ENCODE measurements at regions not wholly inside any gene's neighbourhood (a gene's known extent, or its start where the extent isn't known, plus 50 kb on each side); places are given as distances from the start of the nearest gene placed in this dataset.

DNA sequence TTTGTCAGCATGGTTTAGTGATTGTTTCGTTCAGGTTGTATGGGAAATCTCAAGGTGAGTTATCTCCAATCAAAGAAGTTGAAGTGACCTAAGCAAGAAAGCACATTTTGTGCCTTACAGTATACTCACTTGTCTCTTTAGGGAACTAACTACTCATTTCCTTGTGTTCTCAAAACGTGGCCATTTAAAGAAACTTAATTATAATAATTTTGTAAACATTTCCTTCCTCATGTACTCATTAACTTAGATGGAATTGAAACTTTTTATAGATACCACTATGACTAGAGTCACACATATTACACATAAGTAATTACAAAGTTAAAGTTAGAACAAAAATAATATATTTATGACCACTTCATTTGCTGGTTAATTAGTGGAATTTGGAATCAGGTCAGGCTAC, 552.6 kb downstream of the MRPL39 start:
- Histone ChIP-seq H4K20me1 (ENCODE audit: insufficient read depth, low read length) (no peaks in the 10 kb centered on the region), H3K27ac (ENCODE audit: low read depth, low read length) (no peak overlapping the region), H3K4me1 (ENCODE audit: insufficient read depth, low read length) (no peaks in the 10 kb centered on the region), H3K79me2 (ENCODE audit: insufficient read depth, low read length) (no peaks in the 10 kb centered on the region), H3K4me3 (ENCODE audit: insufficient read depth, low read length) (no peak overlapping the region), H3K27me3 (ENCODE audit: insufficient read depth, low read length) (no peaks in the 10 kb centered on the region), H3K4me2 (ENCODE audit: insufficient read depth, low read length) (no peak overlapping the region), H2AFZ (ENCODE audit: low read length) (no peak overlapping the region), H3K9me3 (ENCODE audit: low read depth, low read length) (no peaks in the 10 kb centered on the region), H3K36me3 (ENCODE audit: insufficient read depth, low read length) (no peaks in the 10 kb centered on the region)
- TF ChIP-seq, protein P1, sequence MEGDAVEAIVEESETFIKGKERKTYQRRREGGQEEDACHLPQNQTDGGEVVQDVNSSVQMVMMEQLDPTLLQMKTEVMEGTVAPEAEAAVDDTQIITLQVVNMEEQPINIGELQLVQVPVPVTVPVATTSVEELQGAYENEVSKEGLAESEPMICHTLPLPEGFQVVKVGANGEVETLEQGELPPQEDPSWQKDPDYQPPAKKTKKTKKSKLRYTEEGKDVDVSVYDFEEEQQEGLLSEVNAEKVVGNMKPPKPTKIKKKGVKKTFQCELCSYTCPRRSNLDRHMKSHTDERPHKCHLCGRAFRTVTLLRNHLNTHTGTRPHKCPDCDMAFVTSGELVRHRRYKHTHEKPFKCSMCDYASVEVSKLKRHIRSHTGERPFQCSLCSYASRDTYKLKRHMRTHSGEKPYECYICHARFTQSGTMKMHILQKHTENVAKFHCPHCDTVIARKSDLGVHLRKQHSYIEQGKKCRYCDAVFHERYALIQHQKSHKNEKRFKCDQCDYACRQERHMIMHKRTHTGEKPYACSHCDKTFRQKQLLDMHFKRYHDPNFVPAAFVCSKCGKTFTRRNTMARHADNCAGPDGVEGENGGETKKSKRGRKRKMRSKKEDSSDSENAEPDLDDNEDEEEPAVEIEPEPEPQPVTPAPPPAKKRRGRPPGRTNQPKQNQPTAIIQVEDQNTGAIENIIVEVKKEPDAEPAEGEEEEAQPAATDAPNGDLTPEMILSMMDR (IDR thresholded peaks at IDR 0.05; ENCODE audit: extremely low read depth, low read depth, low read length), result no peak
- DNase-seq (ENCODE audit: insufficient read length, low spot score, missing footprints), result no peak

DNA sequence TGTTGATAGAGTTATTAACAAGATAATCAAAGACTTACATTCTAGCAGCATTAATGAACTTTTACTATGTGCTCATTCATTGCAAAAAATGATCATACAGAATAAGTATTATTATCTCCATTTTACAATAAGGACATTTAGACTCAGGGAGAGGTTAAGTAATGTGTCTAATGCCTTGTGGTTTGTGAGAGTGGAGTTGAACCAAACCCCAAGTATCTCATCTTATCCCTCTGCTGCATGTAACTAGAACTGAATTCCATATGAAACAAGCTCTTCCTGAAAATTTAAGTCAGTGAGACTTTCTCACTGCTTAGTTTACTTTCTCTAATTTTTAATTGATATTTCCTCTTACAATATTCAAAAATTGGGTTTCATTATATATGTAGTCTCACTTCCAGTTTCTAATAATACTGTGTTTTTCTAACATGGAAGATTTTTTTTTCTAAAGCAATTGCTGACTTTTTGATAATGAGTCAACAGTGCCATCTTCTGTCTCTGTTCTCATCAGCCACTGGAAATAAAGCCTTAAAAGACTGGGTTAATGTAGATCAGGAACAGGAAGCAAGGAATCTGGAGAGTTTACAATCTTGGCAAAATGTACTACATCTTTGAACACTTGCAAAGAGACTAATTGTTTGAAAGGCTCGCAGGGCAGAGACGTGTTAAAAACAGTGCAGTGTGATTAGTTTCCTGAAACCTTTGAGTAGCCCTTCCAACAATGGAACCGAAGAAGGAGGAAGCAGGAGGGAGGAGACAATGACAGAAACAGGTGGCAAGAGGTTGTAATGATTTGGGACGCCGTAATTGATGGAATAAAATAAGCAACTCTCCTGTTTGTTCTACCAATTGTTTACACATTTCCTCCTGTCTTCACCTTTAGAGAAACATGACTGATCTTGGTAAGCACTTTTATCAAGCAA, 567.6 kb downstream of the MRPL39 start:
- no peak for DNase-seq (ENCODE audit: insufficient read length, low spot score, missing footprints)

DNA sequence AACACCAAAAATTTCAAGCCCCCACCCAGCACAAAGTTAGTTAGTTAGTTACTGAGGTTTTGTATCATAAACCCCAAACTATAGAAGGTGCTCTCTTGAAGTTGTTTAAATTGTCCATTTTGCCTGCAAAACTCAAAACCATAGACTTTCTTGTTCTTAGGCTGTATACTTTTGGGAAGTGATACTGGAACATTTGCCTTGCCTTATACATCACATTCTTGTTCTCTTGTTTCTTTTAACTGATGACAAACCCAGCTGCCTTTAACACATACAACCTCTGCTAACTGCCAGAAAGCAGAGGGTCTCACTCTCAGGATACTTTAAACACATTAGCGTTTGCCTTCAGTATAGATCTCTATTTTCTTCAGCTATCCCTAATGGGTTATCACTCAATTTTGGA, 570.5 kb downstream of the MRPL39 start:
- Histone ChIP-seq H3K36me3 (ENCODE audit: insufficient read depth, low read length) (no peaks in the 10 kb centered on the region), H3K4me1 (ENCODE audit: insufficient read depth, low read length) (no peaks in the 10 kb centered on the region), H3K27me3 (ENCODE audit: insufficient read depth, low read length) (no peaks in the 10 kb centered on the region), H3K27ac (ENCODE audit: low read depth, low read length) (no peak overlapping the region), H3K79me2 (ENCODE audit: insufficient read depth, low read length) (no peaks in the 10 kb centered on the region), H3K4me2 (ENCODE audit: insufficient read depth, low read length) (no peak overlapping the region), H3K9me3 (ENCODE audit: low read depth, low read length) (no peaks in the 10 kb centered on the region), H4K20me1 (ENCODE audit: insufficient read depth, low read length) (no peaks in the 10 kb centered on the region), H3K4me3 (ENCODE audit: insufficient read depth, low read length) (no peak overlapping the region), H2AFZ (ENCODE audit: low read length) (no peak overlapping the region)
- no peak for DNase-seq (ENCODE audit: insufficient read length, low spot score, missing footprints)
- TF ChIP-seq, protein P1 (IDR thresholded peaks at IDR 0.05; ENCODE audit: extremely low read depth, low read depth, low read length), result no peak

More for the DNA sequence above, 567.6 kb downstream of the MRPL39 start:
- Histone ChIP-seq H3K4me2 (ENCODE audit: insufficient read depth, low read length) (no peak overlapping the region), H4K20me1 (ENCODE audit: insufficient read depth, low read length) (no peaks in the 10 kb centered on the region), H3K27me3 (ENCODE audit: insufficient read depth, low read length) (no peaks in the 10 kb centered on the region), H3K36me3 (ENCODE audit: insufficient read depth, low read length) (no peaks in the 10 kb centered on the region), H3K27ac (ENCODE audit: low read depth, low read length) (no peak overlapping the region), H3K4me3 (ENCODE audit: insufficient read depth, low read length) (no peak overlapping the region), H2AFZ (ENCODE audit: low read length) (no peak overlapping the region), H3K79me2 (ENCODE audit: insufficient read depth, low read length) (no peaks in the 10 kb centered on the region), H3K9me3 (ENCODE audit: low read depth, low read length) (no peaks in the 10 kb centered on the region), H3K4me1 (ENCODE audit: insufficient read depth, low read length) (no peaks in the 10 kb centered on the region)
- TF ChIP-seq, protein P1 (IDR thresholded peaks at IDR 0.05; ENCODE audit: extremely low read depth, low read depth, low read length), result no peak

DNA sequence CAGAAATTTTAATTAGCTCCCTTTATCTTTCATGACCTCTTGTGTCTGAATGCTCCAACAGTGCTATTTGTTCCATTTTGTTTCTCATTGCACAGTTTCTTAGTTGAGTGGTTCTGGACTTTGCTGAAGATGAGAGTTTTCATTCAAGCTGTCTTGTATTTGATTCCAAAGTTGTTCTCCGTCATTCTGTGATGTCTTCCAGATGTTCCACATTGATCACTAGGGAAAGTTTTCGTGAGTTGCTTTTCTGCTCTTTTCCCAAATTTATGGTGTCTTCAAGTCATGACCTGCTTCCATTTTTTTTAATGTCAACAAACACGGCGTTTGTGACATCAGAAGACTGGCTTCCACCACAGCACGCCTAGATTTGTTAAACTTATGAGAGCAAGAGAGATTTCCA, 575.5 kb downstream of the MRPL39 start:
- no peaks in the 10 kb centered on the region for H3K79me2 ChIP-seq (ENCODE audit: insufficient read depth, low read length)
- DNase-seq (ENCODE audit: insufficient read length, low spot score, missing footprints), result no peak
- TF ChIP-seq, protein P1 (IDR thresholded peaks at IDR 0.05; ENCODE audit: extremely low read depth, low read depth, low read length), result no peak

More for the DNA sequence above, 575.5 kb downstream of the MRPL39 start:
- H3K4me3 ChIP-seq (ENCODE audit: insufficient read depth, low read length), result no peak overlapping the region
- H3K9me3 ChIP-seq (ENCODE audit: low read depth, low read length), result no peaks in the 10 kb centered on the region
- H3K27me3 ChIP-seq (ENCODE audit: insufficient read depth, low read length), result no peaks in the 10 kb centered on the region
- no peaks in the 10 kb centered on the region for H4K20me1 ChIP-seq (ENCODE audit: insufficient read depth, low read length)
- no peak overlapping the region for H2AFZ ChIP-seq (ENCODE audit: low read length)
- H3K27ac ChIP-seq (ENCODE audit: low read depth, low read length), result no peak overlapping the region
- H3K36me3 ChIP-seq (ENCODE audit: insufficient read depth, low read length), result no peaks in the 10 kb centered on the region
- no peak overlapping the region for H3K4me2 ChIP-seq (ENCODE audit: insufficient read depth, low read length)
- no peaks in the 10 kb centered on the region for H3K4me1 ChIP-seq (ENCODE audit: insufficient read depth, low read length)
